PC-9 (cell line): ENCODE measurements at regions not wholly inside any gene's neighbourhood (a gene's known extent, or its start where the extent isn't known, plus 50 kb on each side); places are given as distances from the start of the nearest gene placed in this dataset.

Experiments used
- BruUV-seq: library from RNA; stranded (reverse); fragments of 400-500 nt; replicated peaks from 2 replicates; lab custom pipeline; 2021; lab: Mats Ljungman, UMichigan
- CTCF ChIA-PET: fragments of 300-600 bp; sonication (Branson Sonifier 250); formaldehyde crosslinking; loops from one replicate; lab custom pipeline; 2022; ENCODE audit warnings: antibody characterized with exemption; lab: Charles Lee
- POLR2A ChIA-PET: fragments of 300-600 bp; sonication (Branson Sonifier 250); formaldehyde crosslinking; loops from one replicate; lab custom pipeline; 2022; ENCODE audit warnings: antibody characterized with exemption; ENCODE audit not compliant: unreplicated experiment; lab: Charles Lee
- DNase-seq, 2 experiments: peaks; one replicate each; pipeline versions ENCODE4 v3.0.0 to v3.0.0-alpha.2; 2015 to 2022; ENCODE audit warnings: mixed read lengths in 1 of 2
- H2AFZ ChIP-seq: fragments of 200-600 bp; sonication (generic); 2 replicates; pipeline ENCODE4 v1.8.1; 2017; ENCODE audit warnings: antibody characterized with exemption
- H3F3A ChIP-seq: fragments of 200-600 bp; sonication (generic); 2 replicates; pipeline ENCODE4 v1.8.1; 2017; ENCODE audit warnings: antibody characterized with exemption, mild to moderate bottlenecking, low read depth; ENCODE audit not compliant: insufficient read depth
- H3K27ac ChIP-seq: fragments of 200-600 bp; sonication (generic); 2 replicates; pipeline ENCODE4 v1.6.1; 2016; ENCODE audit warnings: mixed run types
- H3K27me3 ChIP-seq: fragments of 200-600 bp; sonication (generic); 2 replicates; pipeline ENCODE4 v1.6.1; 2016; ENCODE audit warnings: low read depth, mixed run types; ENCODE audit not compliant: insufficient read depth
- H3K36me3 ChIP-seq: fragments of 200-600 bp; sonication (generic); 2 replicates; pipeline ENCODE4 v1.6.1; 2016; ENCODE audit warnings: low read depth, mixed run types
- H3K4me1 ChIP-seq: fragments of 200-600 bp; sonication (generic); replicated peaks from 2 replicates; pipeline ENCODE4 v1.6.1; 2016; ENCODE audit warnings: mixed run types; ENCODE audit not compliant: insufficient read depth
- H3K4me2 ChIP-seq: fragments of 200-600 bp; sonication (generic); 2 replicates; pipeline ENCODE4 v1.6.1; 2017; ENCODE audit warnings: mixed run types
- H3K4me3 ChIP-seq: fragments of 200-600 bp; sonication (generic); 2 replicates; pipeline ENCODE4 v1.6.1; 2016; ENCODE audit warnings: mixed run types
- H3K79me2 ChIP-seq: fragments of 200-600 bp; sonication (generic); 2 replicates; pipeline ENCODE4 v1.6.1; 2017; ENCODE audit warnings: low read depth, mixed run types
- H3K9me2 ChIP-seq: fragments of 200-600 bp; sonication (generic); 2 replicates; pipeline ENCODE4 v1.8.1; 2017; ENCODE audit warnings: mild to moderate bottlenecking; ENCODE audit not compliant: insufficient read depth
- H3K9me3 ChIP-seq: fragments of 200-600 bp; sonication (generic); 2 replicates; pipeline ENCODE4 v1.8.1; 2016; ENCODE audit warnings: low read depth; ENCODE audit not compliant: insufficient read depth
- H4K20me1 ChIP-seq: fragments of 200-600 bp; sonication (generic); 2 replicates; pipeline ENCODE4 v1.8.1; 2017; ENCODE audit not compliant: insufficient read depth
- CTCF ChIP-seq: fragments of 200-600 bp; sonication (generic); conservative IDR thresholded peaks from 2 replicates; pipeline ENCODE4 v1.6.1; 2017; ENCODE audit warnings: mixed run types, antibody characterized with exemption, mild to moderate bottlenecking, moderate library complexity
- EZH2 ChIP-seq: fragments of 200-600 bp; sonication (generic); IDR thresholded peaks from 2 replicates; pipeline ENCODE4 v1.8.0; 2017; ENCODE audit warnings: antibody characterized with exemption, low read depth
- intact Hi-C: fragments of 100-400 bp; cut with micrococcal nuclease; formaldehyde crosslinking; loops from one replicate; pipeline ENCODE4 v1.10.0; 2022; ENCODE audit not compliant: unreplicated experiment

GRCh38 chr9:89554307-89555035 lies 50.3 kb upstream of the GADD45G start:
- Histone ChIP-seq H2AFZ (no peak overlapping the region), H4K20me1 (no peaks in the 10 kb centered on the region), H3K79me2 (no peaks in the 10 kb centered on the region), H3K9me3 (no peaks in the 10 kb centered on the region), H3K27me3 (peaks cover 35% of the 10 kb centered on the region), H3K9me2 (no peaks in the 10 kb centered on the region), H3K27ac (no peak overlapping the region), H3F3A (no peaks in the 10 kb centered on the region), H3K4me1 (no peaks in the 10 kb centered on the region), H3K4me2 (no peak overlapping the region), H3K4me3 (no peak overlapping the region), H3K36me3 (no peaks in the 10 kb centered on the region)
- ChIA-PET POLR2A (interaction anchor here (0.5 kb wide), 1 partner anchor 1506 kb away, joined by 7 read pairs; no protein-coding TSS in a partner anchor), CTCF (interaction anchor here (0.6 kb wide), 1 partner anchor 153 kb away, joined by 3 read pairs; no protein-coding TSS in a partner anchor)
- no TSS peak for BruUV-seq
- TF ChIP-seq CTCF, result no peak
- TF ChIP-seq EZH2, result no peak
- intact Hi-C loops, result no loop called here
- no peak for DNase-seq

DNA sequence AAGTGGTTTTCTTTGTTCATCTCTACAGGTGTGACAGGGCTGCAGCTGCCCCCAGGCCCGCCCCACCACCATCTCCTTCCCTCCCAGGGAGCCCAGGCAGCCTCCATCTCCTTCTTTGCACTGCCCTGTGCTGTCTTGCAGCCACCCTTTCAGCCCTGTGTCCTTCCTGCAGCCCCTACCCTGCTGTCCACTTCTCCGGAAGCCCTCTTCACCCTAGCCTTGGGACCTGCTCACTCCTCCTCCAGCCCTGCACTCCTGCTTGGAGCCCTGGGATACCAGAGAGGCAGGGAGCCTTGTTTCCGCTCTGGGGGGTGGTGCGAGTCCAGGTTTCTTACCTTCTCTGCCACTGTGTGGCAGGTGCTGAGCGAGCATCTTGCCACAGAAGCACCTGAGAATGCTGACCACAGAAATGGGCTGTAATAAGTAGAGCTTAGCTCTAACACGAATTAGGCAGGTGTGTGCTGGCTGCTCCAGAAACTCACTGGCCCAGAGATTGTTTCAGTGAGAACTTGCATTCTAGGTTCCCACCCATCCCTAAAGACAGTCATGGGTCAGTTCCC lies 51.3 kb upstream of the GADD45G start:
- H3K9me2 ChIP-seq, result no peaks in the 10 kb centered on the region
- no peak for TF ChIP-seq EZH2
- no peak for TF ChIP-seq CTCF
- ChIA-PET POLR2A (no interaction called here), CTCF (no interaction called here)
- no peak overlapping the region for H2AFZ ChIP-seq
- H3K4me1 ChIP-seq, result no peaks in the 10 kb centered on the region
- no peak overlapping the region for H3K4me3 ChIP-seq
- H3K27ac ChIP-seq, result no peak overlapping the region
- H3K27me3 ChIP-seq, result peaks cover 26% of the 10 kb centered on the region
- no peaks in the 10 kb centered on the region for H3F3A ChIP-seq
- no peaks in the 10 kb centered on the region for H3K9me3 ChIP-seq
- H3K79me2 ChIP-seq, result no peaks in the 10 kb centered on the region
- BruUV-seq, result no TSS peak
- no peak for DNase-seq
- intact Hi-C loops, result no loop called here
- H3K36me3 ChIP-seq, result no peaks in the 10 kb centered on the region
- no peak overlapping the region for H3K4me2 ChIP-seq
- H4K20me1 ChIP-seq, result no peaks in the 10 kb centered on the region

DNA sequence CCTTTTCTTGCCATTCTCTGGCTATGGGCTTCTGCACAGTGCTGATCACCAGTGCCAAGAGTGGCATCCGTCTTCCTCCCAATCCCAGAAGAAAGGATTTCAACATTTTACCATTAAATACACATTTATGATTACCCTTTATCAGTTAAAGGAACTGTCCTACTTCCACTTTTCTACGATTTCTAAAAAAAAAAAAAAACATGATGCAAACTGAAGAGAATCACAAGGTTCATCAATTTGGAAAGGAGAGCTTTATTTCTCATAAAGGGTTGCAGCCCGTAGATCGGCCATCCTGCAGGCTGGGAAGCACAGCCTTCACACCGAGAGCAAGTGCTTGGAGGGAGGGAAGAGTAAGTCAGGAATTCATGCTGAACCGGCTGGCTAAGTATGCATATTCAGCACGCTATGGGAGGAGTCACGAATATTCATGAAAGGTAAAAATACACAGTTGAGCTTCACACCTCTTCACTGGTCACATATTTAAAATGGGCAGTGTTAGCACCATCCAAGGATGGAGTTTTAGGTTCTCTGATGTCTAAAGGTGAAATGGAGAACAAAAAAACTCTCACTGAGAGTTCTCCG lies 52.5 kb upstream of the SEMA4D start:
- no TSS peak for BruUV-seq
- no peak overlapping the region for H3K4me3 ChIP-seq
- POLR2A ChIA-PET, result interaction anchor here (0.6 kb wide), 1 partner anchor 9 kb away, joined by 3 read pairs; no protein-coding TSS in a partner anchor
- no peaks in the 10 kb centered on the region for H3K9me2 ChIP-seq
- no peak overlapping the region for H3K27ac ChIP-seq
- no peaks in the 10 kb centered on the region for H3K4me1 ChIP-seq
- no peaks in the 10 kb centered on the region for H3K79me2 ChIP-seq
- H3K27me3 ChIP-seq, result peaks cover 13% of the 10 kb centered on the region; the same call in 1 of the 2 replicates
- CTCF ChIA-PET, result interaction anchor here (0.6 kb wide), 1 partner anchor 888 kb away, joined by 3 read pairs; no protein-coding TSS in a partner anchor
- no peaks in the 10 kb centered on the region for H4K20me1 ChIP-seq
- no peak for DNase-seq
- intact Hi-C loops, result no loop called here
- H3K9me3 ChIP-seq, result no peaks in the 10 kb centered on the region; the same call in 1 of the 2 replicates
- H3K4me2 ChIP-seq, result no peak overlapping the region
- TF ChIP-seq EZH2 (no peak), CTCF (no peak)
- no peaks in the 10 kb centered on the region for H3F3A ChIP-seq
- H3K36me3 ChIP-seq, result no peaks in the 10 kb centered on the region
- H2AFZ ChIP-seq, result no peak overlapping the region
